ENCODE measurements at regions not wholly inside any gene's neighbourhood (a gene's known extent, or its start where the extent isn't known, plus 50 kb on each side); places are given as distances from the start of the nearest gene placed in this dataset.

DNA sequence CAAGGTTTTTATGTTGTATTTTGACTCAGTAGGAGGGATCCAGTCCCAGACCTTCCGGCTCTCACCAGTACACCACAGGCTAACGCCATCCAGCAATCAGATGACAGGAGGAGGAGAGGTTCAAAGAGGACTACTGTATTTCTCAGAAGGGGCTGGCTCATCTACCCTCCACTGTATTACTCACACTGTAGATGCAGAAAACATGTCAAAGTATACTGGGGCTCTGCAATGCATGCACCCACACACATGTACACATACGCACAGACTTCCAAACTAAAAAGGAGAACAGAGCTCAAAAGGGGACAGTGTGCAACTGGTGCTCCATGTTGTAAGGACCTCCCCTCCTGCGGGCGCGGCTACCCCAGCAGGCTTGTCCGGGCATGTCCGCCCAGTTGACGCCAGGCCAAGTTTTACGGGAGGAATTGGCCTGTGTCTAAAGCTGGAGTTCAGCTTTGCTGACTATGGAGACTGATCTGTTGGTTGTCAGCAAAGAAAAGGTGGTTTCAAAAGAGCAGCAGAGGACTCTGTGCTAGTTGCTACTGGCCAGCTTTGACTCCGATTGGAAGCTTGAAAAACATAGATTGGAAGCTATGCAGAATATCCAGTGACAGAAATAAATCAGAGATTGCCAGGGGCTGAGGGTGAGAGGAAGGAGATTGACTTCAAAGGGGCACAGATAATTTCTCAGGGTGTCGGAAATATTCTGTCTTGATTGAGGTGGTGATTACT, 314.2 kb downstream of the DLEU7 start:
- intact Hi-C loops (cut with DNase I), result loop anchor here (2.0 to 10.0 kb wide), 5 partner anchors 357 to 675 kb away; partner anchors contain the start of gene TRIM13
- H3K27ac ChIP-seq, result peak overlapping the region; percentile 8
- TF ChIP-seq POLR2A (IDR thresholded peaks at IDR 0.05) (no peak), POLR2AphosphoS5 (IDR thresholded peaks at IDR 0.05) (peak; percentile 58)
- TF ChIP-seq, protein P1, sequence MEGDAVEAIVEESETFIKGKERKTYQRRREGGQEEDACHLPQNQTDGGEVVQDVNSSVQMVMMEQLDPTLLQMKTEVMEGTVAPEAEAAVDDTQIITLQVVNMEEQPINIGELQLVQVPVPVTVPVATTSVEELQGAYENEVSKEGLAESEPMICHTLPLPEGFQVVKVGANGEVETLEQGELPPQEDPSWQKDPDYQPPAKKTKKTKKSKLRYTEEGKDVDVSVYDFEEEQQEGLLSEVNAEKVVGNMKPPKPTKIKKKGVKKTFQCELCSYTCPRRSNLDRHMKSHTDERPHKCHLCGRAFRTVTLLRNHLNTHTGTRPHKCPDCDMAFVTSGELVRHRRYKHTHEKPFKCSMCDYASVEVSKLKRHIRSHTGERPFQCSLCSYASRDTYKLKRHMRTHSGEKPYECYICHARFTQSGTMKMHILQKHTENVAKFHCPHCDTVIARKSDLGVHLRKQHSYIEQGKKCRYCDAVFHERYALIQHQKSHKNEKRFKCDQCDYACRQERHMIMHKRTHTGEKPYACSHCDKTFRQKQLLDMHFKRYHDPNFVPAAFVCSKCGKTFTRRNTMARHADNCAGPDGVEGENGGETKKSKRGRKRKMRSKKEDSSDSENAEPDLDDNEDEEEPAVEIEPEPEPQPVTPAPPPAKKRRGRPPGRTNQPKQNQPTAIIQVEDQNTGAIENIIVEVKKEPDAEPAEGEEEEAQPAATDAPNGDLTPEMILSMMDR (IDR thresholded peaks at IDR 0.05), result no peak
- WGBS, result 23% methylated on average over 12 of the region's 12 CpGs
- DNase-seq (ENCODE audit: low spot score), result peak; percentile 76
- H3K4me3 ChIP-seq, result no peak overlapping the region
- H3K27me3 ChIP-seq (replicated peaks; ENCODE audit: insufficient read depth), result no peaks in the 10 kb centered on the region
- no peaks in the 10 kb centered on the region for H3K36me3 ChIP-seq
- H3K4me1 ChIP-seq (replicated peaks), result peaks cover 4% of the 10 kb centered on the region
- H3K9me3 ChIP-seq, result no peaks in the 10 kb centered on the region

GRCh38 chr13:50531917-50532899, 311.3 kb downstream of the DLEU7 start:
- no peak overlapping the region for H3K4me3 ChIP-seq
- WGBS, result 71% methylated on average over 5 of the region's 5 CpGs
- intact Hi-C loops (cut with DNase I), result loop anchor here (5.0 to 10.0 kb wide), 2 partner anchors 273 to 555 kb away; no protein-coding TSS in a partner anchor

GRCh38 chr13:50535050-50535449, 308.4 kb downstream of the DLEU7 start:
- intact Hi-C loops (cut with DNase I), result loop anchor here (10.0 kb wide), 1 partner anchor 270 kb away; no protein-coding TSS in a partner anchor
- H3K27me3 ChIP-seq (replicated peaks; ENCODE audit: insufficient read depth), result no peaks in the 10 kb centered on the region
- TF ChIP-seq, protein P1 (IDR thresholded peaks at IDR 0.05), result no peak
- TF ChIP-seq POLR2A (IDR thresholded peaks at IDR 0.05) (no peak), POLR2AphosphoS5 (IDR thresholded peaks at IDR 0.05) (no peak)
- H3K9me3 ChIP-seq, result no peaks in the 10 kb centered on the region
- DNase-seq (ENCODE audit: low spot score), result no peak
- no peaks in the 10 kb centered on the region for H3K36me3 ChIP-seq
- H3K4me1 ChIP-seq (replicated peaks), result no peaks in the 10 kb centered on the region
- H3K27ac ChIP-seq, result no peak overlapping the region
- H3K4me3 ChIP-seq, result no peak overlapping the region

More at GRCh38 chr13:50531917-50532899, 311.3 kb downstream of the DLEU7 start:
- H3K9me3 ChIP-seq, result no peaks in the 10 kb centered on the region
- H3K4me1 ChIP-seq (replicated peaks), result peaks cover 4% of the 10 kb centered on the region
- H3K27me3 ChIP-seq (replicated peaks; ENCODE audit: insufficient read depth), result no peaks in the 10 kb centered on the region
- TF ChIP-seq, protein P1 (IDR thresholded peaks at IDR 0.05), result peak in 3 of 4 experiments; percentile 44 to 66 (median 65)
- TF ChIP-seq POLR2A (IDR thresholded peaks at IDR 0.05) (no peak), POLR2AphosphoS5 (IDR thresholded peaks at IDR 0.05) (no peak)
- no peak overlapping the region for H3K27ac ChIP-seq
- DNase-seq (ENCODE audit: low spot score), result no peak
- no peaks in the 10 kb centered on the region for H3K36me3 ChIP-seq

DNA sequence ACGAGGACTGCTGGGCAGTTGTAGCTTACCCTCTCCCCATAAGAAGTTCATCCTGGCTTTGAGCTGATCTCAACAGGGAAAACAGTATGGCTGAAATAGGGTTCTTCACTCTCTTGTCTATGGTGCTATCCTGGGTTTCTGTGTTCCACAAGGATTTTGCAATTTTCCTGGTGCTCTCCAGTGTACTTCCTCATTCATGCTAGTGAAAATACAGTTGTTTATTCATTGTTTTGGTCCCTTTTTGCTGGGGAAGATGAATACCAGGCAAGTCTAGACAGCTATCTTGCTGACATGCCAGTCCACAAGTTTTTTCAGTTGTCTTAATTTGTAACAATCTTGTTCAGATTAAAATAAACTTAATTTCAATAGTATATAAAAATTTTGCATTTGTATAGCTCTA, 306.5 kb downstream of the DLEU7 start:
- Histone ChIP-seq H3K36me3 (no peaks in the 10 kb centered on the region), H3K4me3 (no peak overlapping the region), H3K9me3 (no peaks in the 10 kb centered on the region), H3K27ac (no peak overlapping the region), H3K4me1 (replicated peaks) (no peaks in the 10 kb centered on the region), H3K27me3 (replicated peaks; ENCODE audit: insufficient read depth) (no peaks in the 10 kb centered on the region)
- TF ChIP-seq POLR2AphosphoS5 (IDR thresholded peaks at IDR 0.05) (no peak), POLR2A (IDR thresholded peaks at IDR 0.05) (no peak)
- TF ChIP-seq, protein P1 (IDR thresholded peaks at IDR 0.05), result no peak
- WGBS, result 87% methylated on average over 1 of the region's 1 CpG
- intact Hi-C loops (cut with DNase I), result loop anchor here (10.0 kb wide), 1 partner anchor 268 kb away; no protein-coding TSS in a partner anchor
- DNase-seq (ENCODE audit: low spot score), result no peak

All from prostate gland (tissue), 2 donors.